ENCODE measurements at regions not wholly inside any gene's neighbourhood (a gene's known extent, or its start where the extent isn't known, plus 50 kb on each side); places are given as distances from the start of the nearest gene placed in this dataset.

DNA sequence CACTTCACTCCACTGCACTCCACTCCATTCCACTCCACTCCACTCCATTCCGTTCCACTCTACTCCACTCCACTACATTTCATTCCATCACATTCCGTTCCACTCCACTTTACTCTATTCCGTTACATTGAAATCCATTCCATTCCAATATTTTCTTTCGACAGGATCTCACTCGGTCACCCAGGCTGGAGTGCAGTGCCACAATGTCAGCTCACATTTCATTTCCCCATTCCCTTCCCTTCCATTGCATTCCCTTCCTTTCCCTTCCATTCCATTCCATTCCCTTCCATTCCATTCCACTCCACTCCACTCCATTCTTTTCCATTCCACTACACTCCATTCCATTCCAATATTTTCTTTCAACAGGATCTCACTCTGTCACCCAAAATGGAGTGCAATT lies 1407.6 kb upstream of the USP9Y start:
- DNase-seq = no peak
- intact Hi-C loops (cut with DNase I) = no loop called here

DNA sequence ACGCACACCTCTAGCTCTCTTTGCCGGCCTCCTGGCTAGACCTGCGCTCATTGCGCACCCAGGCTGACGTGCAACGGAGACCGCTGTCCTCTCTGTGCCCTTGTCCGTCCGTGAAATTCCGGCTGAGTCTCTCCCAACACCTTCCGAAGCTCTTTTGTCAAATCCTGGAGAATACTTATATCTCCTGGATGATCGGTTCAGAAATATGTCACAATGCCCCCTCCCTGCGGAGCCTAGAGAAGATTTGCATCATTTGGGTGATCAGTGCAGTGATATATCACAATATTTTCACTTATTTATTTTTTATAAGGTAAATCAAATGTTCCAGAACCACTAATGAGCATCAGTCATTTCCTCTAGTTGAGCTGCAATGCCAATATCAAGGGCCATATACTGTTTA lies 1366.9 kb upstream of the USP9Y start:
- intact Hi-C loops (cut with DNase I) = no loop called here
- peak in 28 of 42 donors; percentile 1 to 55 (median 8) for DNase-seq
